GM12892 (cell line): ENCODE measurements at regions not wholly inside any gene's neighbourhood (a gene's known extent, or its start where the extent isn't known, plus 50 kb on each side); places are given as distances from the start of the nearest gene placed in this dataset.

Experiments
- POLR2A ChIP-seq: IDR thresholded peaks from 2 replicates; pipeline ENCODE4 v1.6.1; 2011; ENCODE audit warnings: low read depth, low read length, control low read depth
- POLR2AphosphoS5 ChIP-seq: IDR thresholded peaks from 2 replicates; pipeline ENCODE4 v1.6.1; 2011; ENCODE audit warnings: low read depth, low read length, control low read depth

GRCh38 chr13:107117327-107118012, 549.5 kb upstream of the ARGLU1 start:
- TF ChIP-seq POLR2A (no peak), POLR2AphosphoS5 (no peak)
